ENCODE measurements at regions not wholly inside any gene's neighbourhood (a gene's known extent, or its start where the extent isn't known, plus 50 kb on each side); places are given as distances from the start of the nearest gene placed in this dataset.

GRCh38 chr2:81942136-81942680 is 1637.7 kb upstream of the LRRTM1 start:
- DNase-seq (ENCODE audit: low read depth), result no peak

- no peak for DNase-seq (ENCODE audit: low read depth)
These were observed 1635.9 kb upstream of the LRRTM1 start for GRCh38 chr2:81940266-81940955.

GRCh38 chr2:81937944-81938343 is 1633.4 kb upstream of the LRRTM1 start:
- no peak for DNase-seq (ENCODE audit: low read depth)

GRCh38 chr2:81903534-81903933 is 1599.0 kb upstream of the LRRTM1 start:
- DNase-seq (ENCODE audit: low read depth), result no peak

GRCh38 chr2:81901017-81901416 is 1596.5 kb upstream of the LRRTM1 start:
- DNase-seq (ENCODE audit: low read depth), result no peak

GRCh38 chr2:81895620-81896250 is 1591.2 kb upstream of the LRRTM1 start:
- DNase-seq (ENCODE audit: low read depth), result no peak

- no peak for DNase-seq (ENCODE audit: low read depth)
These were observed 1590.0 kb upstream of the LRRTM1 start for GRCh38 chr2:81894451-81894990.

GRCh38 chr2:81876624-81877023 is 1572.1 kb upstream of the LRRTM1 start:
- no peak for DNase-seq (ENCODE audit: low read depth)

- no peak for DNase-seq (ENCODE audit: low read depth)
These were observed 1567.5 kb upstream of the LRRTM1 start for GRCh38 chr2:81872006-81872405.

- no peak for DNase-seq (ENCODE audit: low read depth)
These were observed 1565.6 kb upstream of the LRRTM1 start for GRCh38 chr2:81870119-81870518.

GRCh38 chr2:81858998-81859397 is 1554.4 kb upstream of the LRRTM1 start:
- no peak for DNase-seq (ENCODE audit: low read depth)

- DNase-seq (ENCODE audit: low read depth), result no peak
These were observed 1548.8 kb upstream of the LRRTM1 start for GRCh38 chr2:81853341-81853740.

- DNase-seq (ENCODE audit: low read depth), result no peak
These were observed 1548.1 kb upstream of the LRRTM1 start for GRCh38 chr2:81852651-81853050.

- DNase-seq (ENCODE audit: low read depth), result no peak
These were observed 1535.2 kb upstream of the LRRTM1 start for GRCh38 chr2:81839780-81840179.

- no peak for DNase-seq (ENCODE audit: low read depth)
These were observed 1530.9 kb upstream of the LRRTM1 start for GRCh38 chr2:81835321-81836000.

GRCh38 chr2:81786811-81787210 is 1482.3 kb upstream of the LRRTM1 start:
- no peak for DNase-seq (ENCODE audit: low read depth)

GRCh38 chr2:81767187-81767912 is 1462.8 kb upstream of the LRRTM1 start:
- DNase-seq (ENCODE audit: low read depth), result no peak

GRCh38 chr2:81747481-81748070 is 1443.0 kb upstream of the LRRTM1 start:
- DNase-seq (ENCODE audit: low read depth), result no peak

GRCh38 chr2:81739966-81740365 is 1435.4 kb upstream of the LRRTM1 start:
- DNase-seq (ENCODE audit: low read depth), result no peak

- DNase-seq (ENCODE audit: low read depth), result no peak
These were observed 1430.4 kb upstream of the LRRTM1 start for GRCh38 chr2:81734981-81735380.

GRCh38 chr2:81714817-81715216 is 1410.3 kb upstream of the LRRTM1 start:
- no peak for DNase-seq (ENCODE audit: low read depth)

GRCh38 chr2:81706856-81707255 is 1402.3 kb upstream of the LRRTM1 start:
- no peak for DNase-seq (ENCODE audit: low read depth)
